PFSK-1 (cell line): ENCODE measurements at regions not wholly inside any gene's neighbourhood (a gene's known extent, or its start where the extent isn't known, plus 50 kb on each side); places are given as distances from the start of the nearest gene placed in this dataset.

Experiments
- FOXP2 ChIP-seq: optimal IDR thresholded peaks from 2 replicates; pipeline ENCODE3; 2011; ENCODE audit warnings: borderline replicate concordance, control low read depth, inconsistent platforms; ENCODE audit not compliant: insufficient read depth; ENCODE audit errors: extremely low read length, extremely low read depth
- POLR2AphosphoS5 ChIP-seq: IDR thresholded peaks from 2 replicates; pipeline ENCODE4 v1.6.1; 2012; ENCODE audit warnings: low read depth, mild to moderate bottlenecking, control low read depth, low read length, moderate library complexity
- REST ChIP-seq, 2 experiments: IDR thresholded peaks; 2 replicates each; pipeline versions ENCODE4 v1.6.1 to v1.8.0; 2011 to 2012; ENCODE audit warnings: low read depth in 2 of 2, low read length in 2 of 2, control low read depth in 1 of 2, inconsistent platforms in 1 of 2, mild to moderate bottlenecking in 1 of 2, moderate library complexity in 1 of 2; ENCODE audit not compliant: insufficient read depth in 1 of 2
- SIN3A ChIP-seq: IDR thresholded peaks from 2 replicates; pipeline ENCODE4 v1.6.1; 2012; ENCODE audit warnings: mild to moderate bottlenecking, low read length, moderate library complexity, borderline replicate concordance; ENCODE audit not compliant: insufficient read depth
- TAF1 ChIP-seq: IDR thresholded peaks from 2 replicates; pipeline ENCODE4 v1.6.1; 2012; ENCODE audit warnings: low read length, control low read depth, borderline replicate concordance; ENCODE audit not compliant: insufficient read depth

DNA sequence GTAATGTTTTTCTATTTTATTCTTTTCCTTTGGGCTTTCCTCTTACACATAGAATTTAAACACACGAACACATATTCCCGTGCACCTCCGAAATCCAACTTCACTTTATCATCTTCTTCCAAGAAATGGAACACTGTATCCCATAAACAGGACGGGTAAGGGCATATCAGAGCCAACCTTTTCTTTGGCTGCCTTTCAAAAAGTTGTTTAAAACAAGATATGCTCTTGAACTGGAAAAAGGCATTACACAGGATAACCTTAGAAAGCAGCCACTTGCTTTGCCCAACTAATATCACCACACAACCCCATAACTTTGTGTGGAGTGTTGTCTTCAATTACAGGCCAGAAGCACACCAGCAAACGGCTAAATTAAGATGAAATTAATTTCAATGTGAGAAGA, 65.3 kb upstream of the CDKN3 start:
- TF ChIP-seq POLR2AphosphoS5 (no peak), SIN3A (no peak), TAF1 (no peak), REST (IDR thresholded peaks at IDR 0.05; ENCODE audit: insufficient read depth in 1 of 2, low read depth in 2 of 2, low read length in 2 of 2) (no peak), FOXP2 (no peak)
